Heart right ventricle (tissue), 16 donors: ENCODE measurements at regions not wholly inside any gene's neighbourhood (a gene's known extent, or its start where the extent isn't known, plus 50 kb on each side); places are given as distances from the start of the nearest gene placed in this dataset.

ENCODE experiments used
- ATAC-seq, 8 donors: fragments of 200-7000 bp; cut with Tn5 transposase; one replicate each; pipeline ENCODE4 v1.9.1; 2020; ENCODE audit warnings: mild to moderate bottlenecking in 8 of 8, moderate library complexity in 8 of 8, moderate number of reproducible peaks in 1 of 8
- DNase-seq, 2 donors: peaks; one replicate each; pipeline ENCODE4 v3.0.0-alpha.2; 2020
- H3K27ac ChIP-seq, 10 donors: fragments of 200-600 bp; sonication (generic) in 2 of 10; one replicate each; pipeline versions ENCODE4 v1.5.0 to v1.8.0; 2020 to 2022; ENCODE audit warnings: mild to moderate bottlenecking in 3 of 10
- H3K27me3 ChIP-seq, 7 donors: fragments of 200-600 bp; one replicate each; pipeline ENCODE4 v1.8.0; 2021 to 2022; ENCODE audit warnings: mild to moderate bottlenecking in 2 of 7
- H3K36me3 ChIP-seq, 9 donors: fragments of 200-600 bp; sonication (generic) in 1 of 9; one replicate each; pipeline versions ENCODE4 v1.5.0 to v1.8.0; 2020 to 2022; ENCODE audit warnings: mild to moderate bottlenecking in 2 of 9
- H3K4me1 ChIP-seq, 9 donors: fragments of 200-600 bp; sonication (generic) in 1 of 9; one replicate each; pipeline versions ENCODE4 v1.5.0 to v1.8.0; 2020 to 2022; ENCODE audit warnings: mild to moderate bottlenecking in 4 of 9
- H3K4me3 ChIP-seq, 10 donors: fragments of 200-600 bp; sonication (generic) in 2 of 10; one replicate each; pipeline versions ENCODE4 v1.5.0 to v1.8.0; 2020 to 2022; ENCODE audit warnings: mild to moderate bottlenecking in 7 of 10, moderate library complexity in 2 of 10
- H3K9me3 ChIP-seq, 11 donors: fragments of 200-600 bp in 10 of 11; sonication (generic) in 2 of 11; one replicate each; pipeline versions ENCODE4 v1.5.0 to v1.8.0; 2013 to 2022; ENCODE audit warnings: mild to moderate bottlenecking in 2 of 11, control low read depth in 1 of 11, moderate library complexity in 1 of 11
- WGBS, 2 donors: extraction: QIAGEN DNeasy Blood & Tissue Kit; methylation state at CpG; one replicate each; pipeline ENCODE4 v1.1.7; 2013; ENCODE audit warnings: inconsistent platforms in 1 of 2; 5-methylcytosine and 5-hydroxymethylcytosine counted together
- intact Hi-C, 10 donors: fragments of 100-400 bp; cut with DNase I; formaldehyde crosslinking; loops; one replicate each; pipeline versions ENCODE4 v1.11.1 to v1.14.2; 2022
- TF ChIP-seq, protein P1 (sequence below), 9 donors: fragments of 200-600 bp; sonication (generic) in 2 of 9; IDR thresholded peaks; one replicate each; pipeline versions ENCODE4 v1.5.0 to v1.8.0; 2021 to 2022; ENCODE audit warnings: antibody characterized with exemption in 9 of 9, mild to moderate bottlenecking in 5 of 9, moderate library complexity in 1 of 9
- donor health status: Arrhythmogenic right ventricular cardiomyopathy.
- donor health status: ischemic (EF 13 %, LVEDD 7.1; RV severe dilation, severe dysfunction).
- donor health status: healthy with polysubstance abuse.
- donor health status: DM: no; HTN: yes; CAD: no.
- donor health status: DM: no; HTN: no; CAD: no.
- donor health status: ischemic (EF 25% LVEDD 6.9; RV normal size, moderate dysfunction).
- donor health status: ischemic (EF 25% LVEDD 5.7; RV mildly dilated, moderate dysfunction).
- donor health status: healthy.
- donor health status: DM: yes; HTN: yes; CAD: no.
- donor health status: Ischemic cardiomyopathy.
- donor health status: ischemic (EF 35%, LVEDD 5.7; RV mildly dilated, moderate dysfunction).
- donor health status: nonischemic (EF 11% LVEDD 7.7; RV severe dilation, severe dysfunction).
- donor health status: DM: yes; HTN: yes; CAD: no.
- donor health status: PGD.
- donor health status: ischemic (EF 29% LVEDD 5.4; RV normal size, mild dysfunction).
- donor health status: nonischemic (EF 23%, LVEDD 6.1; RV moderate dilation, normal function).

DNA sequence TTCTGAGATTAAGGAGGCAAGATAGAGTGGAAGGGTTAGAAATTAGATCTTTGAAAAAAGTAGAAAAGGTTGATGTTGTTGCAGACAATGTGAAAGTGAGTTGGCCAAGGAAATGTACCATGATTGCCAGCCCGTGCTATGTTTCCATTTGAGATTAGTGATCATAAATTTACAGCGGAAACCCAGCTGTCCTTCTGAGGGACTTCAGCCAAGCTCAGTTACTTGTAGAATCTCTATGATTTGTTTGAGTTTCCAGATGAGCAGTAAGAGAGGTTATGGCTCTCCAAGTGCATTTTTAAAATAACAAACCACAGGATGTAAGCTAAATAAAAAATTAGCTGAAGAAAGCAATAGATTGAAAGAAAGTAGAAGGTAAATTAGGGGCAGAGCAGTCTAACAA lies 54.2 kb upstream of the RBMS3 start:
- Histone ChIP-seq H3K4me1 (no peaks in the 10 kb centered on the region), H3K4me3 (no peak overlapping the region), H3K9me3 (peaks cover 0 to 5% (median 0%) of the 10 kb centered on the region in 11 donors), H3K27me3 (no peaks in the 10 kb centered on the region), H3K27ac (no peak overlapping the region), H3K36me3 (no peaks in the 10 kb centered on the region)
- DNase-seq (no peak), ATAC-seq (no peak)
- intact Hi-C loops: no loop called here
- TF ChIP-seq, protein P1, sequence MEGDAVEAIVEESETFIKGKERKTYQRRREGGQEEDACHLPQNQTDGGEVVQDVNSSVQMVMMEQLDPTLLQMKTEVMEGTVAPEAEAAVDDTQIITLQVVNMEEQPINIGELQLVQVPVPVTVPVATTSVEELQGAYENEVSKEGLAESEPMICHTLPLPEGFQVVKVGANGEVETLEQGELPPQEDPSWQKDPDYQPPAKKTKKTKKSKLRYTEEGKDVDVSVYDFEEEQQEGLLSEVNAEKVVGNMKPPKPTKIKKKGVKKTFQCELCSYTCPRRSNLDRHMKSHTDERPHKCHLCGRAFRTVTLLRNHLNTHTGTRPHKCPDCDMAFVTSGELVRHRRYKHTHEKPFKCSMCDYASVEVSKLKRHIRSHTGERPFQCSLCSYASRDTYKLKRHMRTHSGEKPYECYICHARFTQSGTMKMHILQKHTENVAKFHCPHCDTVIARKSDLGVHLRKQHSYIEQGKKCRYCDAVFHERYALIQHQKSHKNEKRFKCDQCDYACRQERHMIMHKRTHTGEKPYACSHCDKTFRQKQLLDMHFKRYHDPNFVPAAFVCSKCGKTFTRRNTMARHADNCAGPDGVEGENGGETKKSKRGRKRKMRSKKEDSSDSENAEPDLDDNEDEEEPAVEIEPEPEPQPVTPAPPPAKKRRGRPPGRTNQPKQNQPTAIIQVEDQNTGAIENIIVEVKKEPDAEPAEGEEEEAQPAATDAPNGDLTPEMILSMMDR (IDR thresholded peaks at IDR 0.05): no peak
- WGBS, 2 donors: 59 to 68% methylated on average over 2 of the region's 2 CpGs

DNA sequence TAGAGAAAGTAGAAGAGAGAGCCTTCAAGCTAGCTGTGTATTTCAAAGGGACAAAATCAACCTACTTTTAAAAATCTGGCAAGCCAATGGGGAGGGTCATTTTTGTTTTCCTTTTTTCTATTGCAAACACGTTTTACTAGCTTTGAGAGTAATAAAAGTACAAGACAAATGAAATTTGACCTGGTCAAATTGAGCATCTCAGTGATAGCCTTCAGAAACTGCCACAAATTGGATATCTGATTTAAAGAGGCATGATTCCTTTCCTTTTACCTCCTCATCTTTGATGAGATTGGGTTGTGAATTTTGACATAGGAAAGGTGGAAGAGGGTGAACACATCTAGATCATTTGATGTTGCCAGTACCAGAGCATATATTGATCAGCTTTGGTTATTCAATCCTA lies 53.6 kb upstream of the RBMS3 start:
- ATAC-seq (no peak), DNase-seq (no peak)
- Histone ChIP-seq H3K4me1 (no peaks in the 10 kb centered on the region), H3K27me3 (no peaks in the 10 kb centered on the region), H3K9me3 (peaks cover 0 to 5% (median 0%) of the 10 kb centered on the region in 11 donors), H3K4me3 (no peak overlapping the region), H3K36me3 (no peaks in the 10 kb centered on the region), H3K27ac (no peak overlapping the region)
- TF ChIP-seq, protein P1 (IDR thresholded peaks at IDR 0.05): no peak
- WGBS, 2 donors: 41 to 63% methylated on average over 1 of the region's 1 CpG
- intact Hi-C loops: no loop called here
